GM12878 (cell line): ENCODE measurements at regions not wholly inside any gene's neighbourhood (a gene's known extent, or its start where the extent isn't known, plus 50 kb on each side); places are given as distances from the start of the nearest gene placed in this dataset.

Experiments used
- CBX5 ChIP-seq: sonication (generic); IDR thresholded peaks from 2 replicates; pipeline ENCODE4 v1.6.1; 2016; ENCODE audit warnings: low read depth, moderate library complexity, mild to moderate bottlenecking, inconsistent platforms
- SIN3A ChIP-seq: IDR thresholded peaks from 2 replicates; pipeline ENCODE4 v1.6.1; 2012; ENCODE audit warnings: low read depth, low read length, improper control_type of control experiment
- ZNF274 ChIP-seq: IDR thresholded peaks from one replicate; pipeline ENCODE4 v1.8.0; 2011; ENCODE audit not compliant: insufficient read length, insufficient read depth
- TF ChIP-seq, protein P1 (sequence below), 3 experiments: IDR thresholded peaks in 2 of 3; conservative IDR thresholded peaks in 1 of 3; 2 replicates each; pipeline ENCODE4 v1.5.1; 2011; ENCODE audit warnings: low read depth in 3 of 3, low read length in 3 of 3, mild to moderate bottlenecking in 3 of 3, control low read depth in 2 of 3, moderate library complexity in 2 of 3, inconsistent platforms in 1 of 3, mixed read lengths in 1 of 3; ENCODE audit not compliant: control insufficient read depth in 2 of 3, insufficient read depth in 1 of 3; ENCODE audit errors: extremely low read depth in 1 of 3
- TF ChIP-seq, protein P2 (sequence below): fragments of 450-650 bp; formaldehyde crosslinking; IDR thresholded peaks from 2 replicates; pipeline ENCODE4 v1.4.0; 2022; ENCODE audit warnings: mild to moderate bottlenecking, moderate library complexity

DNA sequence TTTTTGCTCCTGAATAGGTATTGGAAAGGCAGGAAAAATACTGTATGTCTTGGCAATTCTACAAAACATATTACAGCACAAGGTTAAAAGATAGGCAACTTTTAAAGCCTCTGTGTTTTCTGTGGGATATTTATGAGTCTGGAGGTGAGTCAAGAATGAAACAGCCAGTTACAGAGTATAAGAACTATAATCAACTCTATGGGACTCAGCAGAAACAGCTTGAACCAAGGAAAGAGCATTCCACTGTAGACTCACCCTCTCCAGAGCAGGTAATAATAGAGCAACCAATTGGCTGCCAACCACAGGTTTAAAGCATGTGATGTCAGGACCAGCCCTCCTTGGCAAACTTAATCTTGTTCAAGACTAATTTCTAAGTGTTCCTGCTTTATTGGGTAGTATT, 100.5 kb upstream of the MDM1 start:
- TF ChIP-seq ZNF274 = no peak
- no peak for TF ChIP-seq SIN3A
- TF ChIP-seq, protein P1, sequence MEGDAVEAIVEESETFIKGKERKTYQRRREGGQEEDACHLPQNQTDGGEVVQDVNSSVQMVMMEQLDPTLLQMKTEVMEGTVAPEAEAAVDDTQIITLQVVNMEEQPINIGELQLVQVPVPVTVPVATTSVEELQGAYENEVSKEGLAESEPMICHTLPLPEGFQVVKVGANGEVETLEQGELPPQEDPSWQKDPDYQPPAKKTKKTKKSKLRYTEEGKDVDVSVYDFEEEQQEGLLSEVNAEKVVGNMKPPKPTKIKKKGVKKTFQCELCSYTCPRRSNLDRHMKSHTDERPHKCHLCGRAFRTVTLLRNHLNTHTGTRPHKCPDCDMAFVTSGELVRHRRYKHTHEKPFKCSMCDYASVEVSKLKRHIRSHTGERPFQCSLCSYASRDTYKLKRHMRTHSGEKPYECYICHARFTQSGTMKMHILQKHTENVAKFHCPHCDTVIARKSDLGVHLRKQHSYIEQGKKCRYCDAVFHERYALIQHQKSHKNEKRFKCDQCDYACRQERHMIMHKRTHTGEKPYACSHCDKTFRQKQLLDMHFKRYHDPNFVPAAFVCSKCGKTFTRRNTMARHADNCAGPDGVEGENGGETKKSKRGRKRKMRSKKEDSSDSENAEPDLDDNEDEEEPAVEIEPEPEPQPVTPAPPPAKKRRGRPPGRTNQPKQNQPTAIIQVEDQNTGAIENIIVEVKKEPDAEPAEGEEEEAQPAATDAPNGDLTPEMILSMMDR (IDR thresholded peaks at IDR 0.05 in 2 of 3, conservative IDR thresholded peaks at IDR 0.05 in 1 of 3; ENCODE audit: control insufficient read depth in 2 of 3, extremely low read depth in 1 of 3, insufficient read depth in 1 of 3, low read depth in 3 of 3, low read length in 3 of 3) = no peak
- TF ChIP-seq CBX5 = no peak
- TF ChIP-seq, protein P2, sequence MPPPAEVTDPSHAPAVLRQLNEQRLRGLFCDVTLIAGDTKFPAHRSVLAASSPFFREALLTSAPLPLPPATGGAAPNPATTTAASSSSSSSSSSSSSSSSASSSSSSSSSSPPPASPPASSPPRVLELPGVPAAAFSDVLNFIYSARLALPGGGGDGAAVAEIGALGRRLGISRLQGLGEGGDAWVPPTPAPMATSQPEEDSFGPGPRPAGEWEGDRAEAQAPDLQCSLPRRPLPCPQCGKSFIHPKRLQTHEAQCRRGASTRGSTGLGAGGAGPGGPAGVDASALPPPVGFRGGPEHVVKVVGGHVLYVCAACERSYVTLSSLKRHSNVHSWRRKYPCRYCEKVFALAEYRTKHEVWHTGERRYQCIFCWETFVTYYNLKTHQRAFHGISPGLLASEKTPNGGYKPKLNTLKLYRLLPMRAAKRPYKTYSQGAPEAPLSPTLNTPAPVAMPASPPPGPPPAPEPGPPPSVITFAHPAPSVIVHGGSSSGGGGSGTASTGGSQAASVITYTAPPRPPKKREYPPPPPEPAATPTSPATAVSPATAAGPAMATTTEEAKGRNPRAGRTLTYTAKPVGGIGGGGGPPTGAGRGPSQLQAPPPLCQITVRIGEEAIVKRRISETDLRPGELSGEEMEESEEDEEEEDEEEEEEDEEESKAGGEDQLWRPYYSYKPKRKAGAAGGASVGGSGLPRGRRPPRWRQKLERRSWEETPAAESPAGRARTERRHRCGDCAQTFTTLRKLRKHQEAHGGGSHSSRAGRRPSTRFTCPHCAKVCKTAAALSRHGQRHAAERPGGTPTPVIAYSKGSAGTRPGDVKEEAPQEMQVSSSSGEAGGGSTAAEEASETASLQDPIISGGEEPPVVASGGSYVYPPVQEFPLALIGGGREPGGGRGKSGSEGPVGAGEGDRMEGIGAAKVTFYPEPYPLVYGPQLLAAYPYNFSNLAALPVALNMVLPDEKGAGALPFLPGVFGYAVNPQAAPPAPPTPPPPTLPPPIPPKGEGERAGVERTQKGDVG = no peak
